Upper lobe of left lung (tissue), 4 donors: ENCODE measurements at regions not wholly inside any gene's neighbourhood (a gene's known extent, or its start where the extent isn't known, plus 50 kb on each side); places are given as distances from the start of the nearest gene placed in this dataset.

Experiments used
- CTCF ChIP-seq, 6 experiments: fragments of 450-650 bp in 4 of 6; fragments of 200-600 bp in 2 of 6; sonication (generic) in 2 of 6; IDR thresholded peaks; one replicate each; pipeline ENCODE4 v1.5.1; 2016 to 2019; ENCODE audit warnings: antibody characterized with exemption in 6 of 6
- EP300 ChIP-seq, 4 donors: sonication (generic); formaldehyde crosslinking; IDR thresholded peaks; one replicate each; pipeline ENCODE4 v1.5.1; 2017; ENCODE audit warnings: antibody characterized with exemption in 4 of 4, control low read depth in 2 of 4
- POLR2A ChIP-seq, 4 donors: fragments of 450-650 bp; IDR thresholded peaks; one replicate each; pipeline ENCODE4 v1.5.1; 2016 to 2017; ENCODE audit warnings: antibody characterized with exemption in 4 of 4, mild to moderate bottlenecking in 2 of 4
- POLR2AphosphoS5 ChIP-seq, 2 donors: sonication (generic); formaldehyde crosslinking; IDR thresholded peaks; one replicate each; pipeline ENCODE4 v1.5.1; 2017; ENCODE audit warnings: antibody characterized with exemption in 2 of 2

GRCh38 chr1:219434923-219435297, 178.0 kb downstream of the ZC3H11B start:
- TF ChIP-seq CTCF (IDR thresholded peaks at IDR 0.05), result no peak
- TF ChIP-seq POLR2A (IDR thresholded peaks at IDR 0.05), result no peak
- TF ChIP-seq POLR2AphosphoS5 (IDR thresholded peaks at IDR 0.05), result no peak
- TF ChIP-seq EP300 (IDR thresholded peaks at IDR 0.05), result no peak
